ENCODE measurements at regions not wholly inside any gene's neighbourhood (a gene's known extent, or its start where the extent isn't known, plus 50 kb on each side); places are given as distances from the start of the nearest gene placed in this dataset.

DNA sequence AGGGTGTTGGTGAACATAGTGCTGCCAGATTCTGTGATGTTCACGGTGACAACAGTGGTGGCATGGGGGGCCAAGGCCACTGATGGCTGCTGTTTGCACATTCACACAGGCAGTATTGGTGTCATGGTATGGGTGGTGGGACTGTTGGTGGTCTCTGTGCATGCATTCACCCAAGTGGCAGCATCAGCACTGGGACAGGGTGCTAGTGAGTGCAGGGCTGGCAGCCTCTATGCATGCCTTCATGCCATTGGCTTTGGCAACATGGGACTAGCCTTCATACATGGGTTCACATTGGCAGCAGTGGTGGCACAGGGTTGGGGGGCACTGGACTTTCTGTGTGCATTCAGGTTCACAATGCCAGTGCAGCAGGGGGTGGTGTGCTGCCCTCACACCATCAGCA lies 489.7 kb upstream of the FGF16 start:
- Histone ChIP-seq H3K9ac (ENCODE audit: low read length) (no peak overlapping the region), H3K4me3 (ENCODE audit: low read length) (no peak overlapping the region), H3K4me2 (ENCODE audit: low read length) (no peak overlapping the region), H3K27me3 (ENCODE audit: low read depth, low read length) (no peaks in the 10 kb centered on the region), H2AFZ (ENCODE audit: low read depth, low read length) (no peak overlapping the region), H4K20me1 (ENCODE audit: insufficient read depth, low read length) (no peaks in the 10 kb centered on the region), H3K9me3 (ENCODE audit: insufficient read depth, low read length) (no peaks in the 10 kb centered on the region), H3K4me1 (ENCODE audit: low read length) (no peaks in the 10 kb centered on the region), H3K27ac (ENCODE audit: low read length) (no peak overlapping the region), H3K79me2 (ENCODE audit: low read length) (no peaks in the 10 kb centered on the region), H3K36me3 (replicated peaks; ENCODE audit: low read depth, low read length) (no peaks in the 10 kb centered on the region)
- TF ChIP-seq, protein P1, sequence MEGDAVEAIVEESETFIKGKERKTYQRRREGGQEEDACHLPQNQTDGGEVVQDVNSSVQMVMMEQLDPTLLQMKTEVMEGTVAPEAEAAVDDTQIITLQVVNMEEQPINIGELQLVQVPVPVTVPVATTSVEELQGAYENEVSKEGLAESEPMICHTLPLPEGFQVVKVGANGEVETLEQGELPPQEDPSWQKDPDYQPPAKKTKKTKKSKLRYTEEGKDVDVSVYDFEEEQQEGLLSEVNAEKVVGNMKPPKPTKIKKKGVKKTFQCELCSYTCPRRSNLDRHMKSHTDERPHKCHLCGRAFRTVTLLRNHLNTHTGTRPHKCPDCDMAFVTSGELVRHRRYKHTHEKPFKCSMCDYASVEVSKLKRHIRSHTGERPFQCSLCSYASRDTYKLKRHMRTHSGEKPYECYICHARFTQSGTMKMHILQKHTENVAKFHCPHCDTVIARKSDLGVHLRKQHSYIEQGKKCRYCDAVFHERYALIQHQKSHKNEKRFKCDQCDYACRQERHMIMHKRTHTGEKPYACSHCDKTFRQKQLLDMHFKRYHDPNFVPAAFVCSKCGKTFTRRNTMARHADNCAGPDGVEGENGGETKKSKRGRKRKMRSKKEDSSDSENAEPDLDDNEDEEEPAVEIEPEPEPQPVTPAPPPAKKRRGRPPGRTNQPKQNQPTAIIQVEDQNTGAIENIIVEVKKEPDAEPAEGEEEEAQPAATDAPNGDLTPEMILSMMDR (IDR thresholded peaks at IDR 0.05; ENCODE audit: low read depth, low read length) = no peak
- no peak for TF ChIP-seq EZH2phosphoT487 (IDR thresholded peaks at IDR 0.05; ENCODE audit: low read depth)

DNA sequence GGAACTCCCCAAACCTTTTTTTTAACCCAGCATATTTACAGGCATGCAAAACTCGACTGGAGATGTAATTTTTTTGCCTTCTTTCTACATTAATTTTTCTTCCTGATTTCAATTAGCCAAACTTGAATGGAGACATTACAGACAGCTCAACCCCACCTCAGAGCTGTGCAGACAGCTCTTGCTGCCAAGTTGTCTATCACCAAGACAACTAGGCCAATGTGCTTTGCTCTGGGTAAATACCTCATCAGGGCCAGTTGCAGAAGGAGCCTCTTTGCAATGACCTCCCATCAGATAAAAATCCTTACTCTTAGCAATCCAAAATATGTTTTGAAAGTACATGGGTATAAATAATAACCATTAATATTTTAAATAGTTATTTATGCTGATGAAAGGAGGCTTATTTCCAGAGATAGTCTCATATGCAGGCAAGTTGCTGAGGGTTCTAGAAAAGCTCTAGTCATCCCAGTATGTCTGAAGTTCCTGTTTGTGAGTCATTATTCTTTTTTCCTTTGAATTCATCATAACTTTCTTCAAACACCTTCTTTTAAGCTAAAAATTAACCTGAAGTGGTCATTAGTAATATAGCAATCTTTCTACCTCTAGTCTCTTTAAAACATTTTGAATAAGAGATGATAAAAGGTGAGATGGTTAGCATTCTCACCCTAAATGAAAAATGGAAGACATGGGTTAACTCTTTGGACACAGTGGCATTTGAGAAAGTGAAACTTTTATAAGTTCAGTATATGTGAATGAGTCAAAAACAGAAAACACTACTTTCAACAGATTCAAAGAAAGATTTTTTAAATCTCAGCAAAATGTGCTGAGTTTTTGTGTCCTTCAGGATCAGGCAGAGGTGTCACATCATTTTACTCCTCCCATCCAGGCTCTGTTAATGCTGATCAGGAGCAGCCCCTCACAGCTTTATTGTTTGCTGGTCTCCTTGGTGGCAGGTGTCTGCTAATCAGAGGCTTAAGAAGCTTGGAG lies 475.5 kb upstream of the FGF16 start:
- H3K27ac ChIP-seq (ENCODE audit: low read length) = peak overlapping the region; percentile 87
- TF ChIP-seq EZH2phosphoT487 (IDR thresholded peaks at IDR 0.05; ENCODE audit: low read depth) = no peak
- H3K9me3 ChIP-seq (ENCODE audit: insufficient read depth, low read length) = no peaks in the 10 kb centered on the region
- H2AFZ ChIP-seq (ENCODE audit: low read depth, low read length) = no peak overlapping the region
- H3K4me1 ChIP-seq (ENCODE audit: low read length) = peaks cover 44% of the 10 kb centered on the region
- no peaks in the 10 kb centered on the region for H3K27me3 ChIP-seq (ENCODE audit: low read depth, low read length)
- H3K4me2 ChIP-seq (ENCODE audit: low read length) = peak overlapping the region; percentile 50
- H3K79me2 ChIP-seq (ENCODE audit: low read length) = no peaks in the 10 kb centered on the region
- no peak overlapping the region for H3K4me3 ChIP-seq (ENCODE audit: low read length)
- no peaks in the 10 kb centered on the region for H3K36me3 ChIP-seq (replicated peaks; ENCODE audit: low read depth, low read length)
- H4K20me1 ChIP-seq (ENCODE audit: insufficient read depth, low read length) = no peaks in the 10 kb centered on the region
- peak overlapping the region; percentile 26; the same call in 1 of the 2 replicates for H3K9ac ChIP-seq (ENCODE audit: low read length)

DNA sequence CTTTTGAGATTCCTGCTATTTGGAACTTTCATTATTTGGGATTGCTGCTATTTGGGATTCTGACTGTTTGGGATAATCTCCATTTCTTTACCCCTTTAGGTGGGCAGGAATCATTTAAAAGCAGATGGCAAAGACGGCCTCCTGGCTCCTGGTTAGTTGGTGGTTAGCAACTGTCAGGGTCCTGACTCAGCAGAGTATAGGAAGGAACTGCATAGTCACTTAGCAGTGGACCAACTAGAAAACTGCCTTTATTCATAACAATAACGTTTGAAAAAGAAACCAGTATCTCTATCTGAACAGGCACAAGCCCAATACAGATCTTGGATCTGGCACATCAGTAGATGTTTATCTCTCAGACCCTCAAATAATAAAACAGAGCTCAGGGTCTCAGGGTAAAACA lies 469.7 kb upstream of the FGF16 start:
- Histone ChIP-seq H3K27ac (ENCODE audit: low read length) (no peak overlapping the region), H3K36me3 (replicated peaks; ENCODE audit: low read depth, low read length) (no peaks in the 10 kb centered on the region), H3K9ac (ENCODE audit: low read length) (no peak overlapping the region), H3K27me3 (ENCODE audit: low read depth, low read length) (no peaks in the 10 kb centered on the region), H2AFZ (ENCODE audit: low read depth, low read length) (no peak overlapping the region), H3K4me1 (ENCODE audit: low read length) (peaks cover 6% of the 10 kb centered on the region), H4K20me1 (ENCODE audit: insufficient read depth, low read length) (no peaks in the 10 kb centered on the region), H3K4me3 (ENCODE audit: low read length) (no peak overlapping the region), H3K4me2 (ENCODE audit: low read length) (no peak overlapping the region), H3K9me3 (ENCODE audit: insufficient read depth, low read length) (no peaks in the 10 kb centered on the region), H3K79me2 (ENCODE audit: low read length) (no peaks in the 10 kb centered on the region)
- no peak for TF ChIP-seq EZH2phosphoT487 (IDR thresholded peaks at IDR 0.05; ENCODE audit: low read depth)
- TF ChIP-seq, protein P1 (IDR thresholded peaks at IDR 0.05; ENCODE audit: low read depth, low read length) = no peak

DNA sequence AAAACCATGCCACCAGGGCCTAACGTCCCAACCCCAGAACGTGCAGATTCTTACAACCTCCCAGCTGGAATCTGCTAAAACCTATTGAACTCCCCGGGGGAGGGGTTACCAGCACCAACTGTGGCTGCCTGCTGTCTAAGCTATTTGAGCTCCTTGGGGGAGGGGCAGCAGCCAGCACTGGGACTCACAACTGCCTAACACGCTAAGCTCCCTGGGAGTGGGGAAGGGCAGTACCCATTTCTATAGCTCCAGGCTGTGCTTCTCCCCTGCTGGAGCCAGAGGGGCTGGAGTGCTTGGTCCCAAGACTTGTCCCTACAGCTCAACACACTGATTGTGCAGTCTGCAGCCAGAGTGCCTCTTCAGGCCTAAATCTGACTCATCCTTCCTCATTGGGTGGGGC lies 459.8 kb upstream of the FGF16 start:
- Histone ChIP-seq H3K4me1 (ENCODE audit: low read length) (no peaks in the 10 kb centered on the region), H3K36me3 (replicated peaks; ENCODE audit: low read depth, low read length) (no peaks in the 10 kb centered on the region), H3K4me2 (ENCODE audit: low read length) (no peak overlapping the region), H3K9me3 (ENCODE audit: insufficient read depth, low read length) (no peaks in the 10 kb centered on the region), H3K79me2 (ENCODE audit: low read length) (no peaks in the 10 kb centered on the region), H3K4me3 (ENCODE audit: low read length) (no peak overlapping the region), H3K27me3 (ENCODE audit: low read depth, low read length) (no peaks in the 10 kb centered on the region), H2AFZ (ENCODE audit: low read depth, low read length) (no peak overlapping the region), H3K9ac (ENCODE audit: low read length) (no peak overlapping the region), H3K27ac (ENCODE audit: low read length) (no peak overlapping the region), H4K20me1 (ENCODE audit: insufficient read depth, low read length) (no peaks in the 10 kb centered on the region)
- TF ChIP-seq EZH2phosphoT487 (IDR thresholded peaks at IDR 0.05; ENCODE audit: low read depth) = no peak
- TF ChIP-seq, protein P1 (IDR thresholded peaks at IDR 0.05; ENCODE audit: low read depth, low read length) = no peak

Data from OCI-LY3 (cell line).